ENCODE measurements at regions not wholly inside any gene's neighbourhood (a gene's known extent, or its start where the extent isn't known, plus 50 kb on each side); places are given as distances from the start of the nearest gene placed in this dataset.

DNA sequence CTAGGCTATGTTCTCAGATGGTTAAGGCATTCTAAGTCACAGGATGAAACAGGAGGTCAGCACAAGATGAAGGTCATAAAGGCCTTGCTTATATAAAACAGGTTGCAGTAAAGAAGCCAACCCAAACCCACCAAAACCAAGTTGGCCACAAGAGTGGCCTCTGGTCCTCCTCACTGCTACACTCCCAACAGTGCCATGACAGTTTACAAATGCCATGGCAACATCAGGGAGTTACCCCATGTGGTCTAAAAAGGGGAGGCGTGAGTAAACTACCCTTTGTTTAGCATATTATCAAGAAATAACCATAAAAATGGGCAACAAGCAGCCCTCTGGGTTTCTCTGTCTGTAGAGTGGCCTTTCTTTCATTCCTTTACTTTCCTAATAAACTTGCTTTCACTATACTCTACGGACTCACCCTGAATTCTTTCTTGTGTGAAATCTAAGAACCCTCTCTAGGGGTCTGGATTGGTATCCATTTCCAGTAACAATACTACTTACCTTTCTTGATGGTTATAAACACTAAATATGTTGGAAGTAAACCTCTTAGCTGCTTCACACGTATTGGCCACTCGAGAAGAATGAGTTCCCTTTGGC lies 1237.9 kb downstream of the FAM181B start:
- no peak overlapping the region for H3K4me3 ChIP-seq (ENCODE audit: low read depth in 2 of 2, low read length in 2 of 2)
- no peaks in the 10 kb centered on the region for H3K27me3 ChIP-seq (ENCODE audit: control insufficient read depth, insufficient read depth, low read length)
- ATAC-seq (no peak), DNase-seq (ENCODE audit: low read depth, low spot score) (no peak)
- no peaks in the 10 kb centered on the region for H3K9me3 ChIP-seq (ENCODE audit: control insufficient read depth, insufficient read depth, low read depth, low read length)
- in situ Hi-C loops (cut with HindIII; ENCODE audit: low pct_unique_long_range_greater_than_20kb, low sequenced_read_pairs) (no loop called here), intact Hi-C loops (cut with micrococcal nuclease; ENCODE audit: unreplicated experiment) (no loop called here)
- H3K27ac ChIP-seq (ENCODE audit: low read length), result no peak overlapping the region
- TF ChIP-seq, protein P1, sequence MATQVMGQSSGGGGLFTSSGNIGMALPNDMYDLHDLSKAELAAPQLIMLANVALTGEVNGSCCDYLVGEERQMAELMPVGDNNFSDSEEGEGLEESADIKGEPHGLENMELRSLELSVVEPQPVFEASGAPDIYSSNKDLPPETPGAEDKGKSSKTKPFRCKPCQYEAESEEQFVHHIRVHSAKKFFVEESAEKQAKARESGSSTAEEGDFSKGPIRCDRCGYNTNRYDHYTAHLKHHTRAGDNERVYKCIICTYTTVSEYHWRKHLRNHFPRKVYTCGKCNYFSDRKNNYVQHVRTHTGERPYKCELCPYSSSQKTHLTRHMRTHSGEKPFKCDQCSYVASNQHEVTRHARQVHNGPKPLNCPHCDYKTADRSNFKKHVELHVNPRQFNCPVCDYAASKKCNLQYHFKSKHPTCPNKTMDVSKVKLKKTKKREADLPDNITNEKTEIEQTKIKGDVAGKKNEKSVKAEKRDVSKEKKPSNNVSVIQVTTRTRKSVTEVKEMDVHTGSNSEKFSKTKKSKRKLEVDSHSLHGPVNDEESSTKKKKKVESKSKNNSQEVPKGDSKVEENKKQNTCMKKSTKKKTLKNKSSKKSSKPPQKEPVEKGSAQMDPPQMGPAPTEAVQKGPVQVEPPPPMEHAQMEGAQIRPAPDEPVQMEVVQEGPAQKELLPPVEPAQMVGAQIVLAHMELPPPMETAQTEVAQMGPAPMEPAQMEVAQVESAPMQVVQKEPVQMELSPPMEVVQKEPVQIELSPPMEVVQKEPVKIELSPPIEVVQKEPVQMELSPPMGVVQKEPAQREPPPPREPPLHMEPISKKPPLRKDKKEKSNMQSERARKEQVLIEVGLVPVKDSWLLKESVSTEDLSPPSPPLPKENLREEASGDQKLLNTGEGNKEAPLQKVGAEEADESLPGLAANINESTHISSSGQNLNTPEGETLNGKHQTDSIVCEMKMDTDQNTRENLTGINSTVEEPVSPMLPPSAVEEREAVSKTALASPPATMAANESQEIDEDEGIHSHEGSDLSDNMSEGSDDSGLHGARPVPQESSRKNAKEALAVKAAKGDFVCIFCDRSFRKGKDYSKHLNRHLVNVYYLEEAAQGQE (IDR thresholded peaks at IDR 0.05; ENCODE audit: insufficient read depth in 1 of 2, low read depth in 2 of 2, low read length in 1 of 2), result no peak
- TF ChIP-seq TCF7L2 (IDR thresholded peaks at IDR 0.05; ENCODE audit: low read depth, low read length), result no peak
- TF ChIP-seq, protein P2, sequence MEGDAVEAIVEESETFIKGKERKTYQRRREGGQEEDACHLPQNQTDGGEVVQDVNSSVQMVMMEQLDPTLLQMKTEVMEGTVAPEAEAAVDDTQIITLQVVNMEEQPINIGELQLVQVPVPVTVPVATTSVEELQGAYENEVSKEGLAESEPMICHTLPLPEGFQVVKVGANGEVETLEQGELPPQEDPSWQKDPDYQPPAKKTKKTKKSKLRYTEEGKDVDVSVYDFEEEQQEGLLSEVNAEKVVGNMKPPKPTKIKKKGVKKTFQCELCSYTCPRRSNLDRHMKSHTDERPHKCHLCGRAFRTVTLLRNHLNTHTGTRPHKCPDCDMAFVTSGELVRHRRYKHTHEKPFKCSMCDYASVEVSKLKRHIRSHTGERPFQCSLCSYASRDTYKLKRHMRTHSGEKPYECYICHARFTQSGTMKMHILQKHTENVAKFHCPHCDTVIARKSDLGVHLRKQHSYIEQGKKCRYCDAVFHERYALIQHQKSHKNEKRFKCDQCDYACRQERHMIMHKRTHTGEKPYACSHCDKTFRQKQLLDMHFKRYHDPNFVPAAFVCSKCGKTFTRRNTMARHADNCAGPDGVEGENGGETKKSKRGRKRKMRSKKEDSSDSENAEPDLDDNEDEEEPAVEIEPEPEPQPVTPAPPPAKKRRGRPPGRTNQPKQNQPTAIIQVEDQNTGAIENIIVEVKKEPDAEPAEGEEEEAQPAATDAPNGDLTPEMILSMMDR (IDR thresholded peaks at IDR 0.05), result no peak
- no peak for TF ChIP-seq SIN3A (IDR thresholded peaks at IDR 0.05; ENCODE audit: borderline replicate concordance, insufficient read depth, low read depth, low read length)
- no peak for TF ChIP-seq POLR2AphosphoS5 (IDR thresholded peaks at IDR 0.05; ENCODE audit: low read depth, low read length)
- H3K36me3 ChIP-seq (ENCODE audit: control insufficient read depth, insufficient read depth, low read length), result no peaks in the 10 kb centered on the region
- POLR2A ChIA-PET, result no interaction called here
- no TSS peak for BruUV-seq (replicated peaks)
- CTCF ChIA-PET, result no interaction called here
- H3K4me1 ChIP-seq (ENCODE audit: control insufficient read depth, insufficient read depth, low read length), result no peaks in the 10 kb centered on the region

DNA sequence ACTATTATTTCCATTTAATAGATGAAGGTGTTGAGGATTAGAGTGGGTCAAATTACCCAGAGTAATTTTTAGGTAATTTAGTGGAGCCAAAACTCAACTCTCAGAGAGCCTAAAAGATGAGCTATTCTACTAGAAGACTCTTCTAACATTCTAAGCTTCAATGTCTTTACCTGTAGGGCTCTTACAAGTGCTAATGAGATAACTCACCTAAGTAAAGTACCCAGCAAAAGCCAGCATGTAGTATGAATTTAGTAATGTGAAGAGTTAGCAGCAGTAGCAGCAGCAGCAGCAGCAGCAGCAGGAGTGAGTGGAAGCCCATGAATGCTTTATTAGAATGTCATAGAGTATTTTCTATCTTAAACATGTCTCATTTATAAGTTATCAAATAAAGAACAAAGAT lies 1239.2 kb downstream of the FAM181B start:
- ATAC-seq (no peak), DNase-seq (ENCODE audit: low read depth, low spot score) (no peak)
- CTCF ChIA-PET, result no interaction called here
- no peak for TF ChIP-seq SIN3A (IDR thresholded peaks at IDR 0.05; ENCODE audit: borderline replicate concordance, insufficient read depth, low read depth, low read length)
- no peak for TF ChIP-seq TCF7L2 (IDR thresholded peaks at IDR 0.05; ENCODE audit: low read depth, low read length)
- TF ChIP-seq POLR2AphosphoS5 (IDR thresholded peaks at IDR 0.05; ENCODE audit: low read depth, low read length), result no peak
- TF ChIP-seq, protein P1 (IDR thresholded peaks at IDR 0.05; ENCODE audit: insufficient read depth in 1 of 2, low read depth in 2 of 2, low read length in 1 of 2), result no peak
- TF ChIP-seq, protein P2 (IDR thresholded peaks at IDR 0.05), result no peak
- H3K4me3 ChIP-seq (ENCODE audit: low read depth in 2 of 2, low read length in 2 of 2), result no peak overlapping the region
- no peaks in the 10 kb centered on the region for H3K36me3 ChIP-seq (ENCODE audit: control insufficient read depth, insufficient read depth, low read length)
- H3K9me3 ChIP-seq (ENCODE audit: control insufficient read depth, insufficient read depth, low read depth, low read length), result no peaks in the 10 kb centered on the region
- intact Hi-C loops (cut with micrococcal nuclease; ENCODE audit: unreplicated experiment) (no loop called here), in situ Hi-C loops (cut with HindIII; ENCODE audit: low pct_unique_long_range_greater_than_20kb, low sequenced_read_pairs) (no loop called here)
- no TSS peak for BruUV-seq (replicated peaks)
- no peak overlapping the region for H3K27ac ChIP-seq (ENCODE audit: low read length)
- no peaks in the 10 kb centered on the region for H3K4me1 ChIP-seq (ENCODE audit: control insufficient read depth, insufficient read depth, low read length)
- H3K27me3 ChIP-seq (ENCODE audit: control insufficient read depth, insufficient read depth, low read length), result no peaks in the 10 kb centered on the region
- POLR2A ChIA-PET, result no interaction called here

Data from Panc1 (cell line).